Esophagus squamous epithelium (tissue), 5 donors: ENCODE measurements at regions not wholly inside any gene's neighbourhood (a gene's known extent, or its start where the extent isn't known, plus 50 kb on each side); places are given as distances from the start of the nearest gene placed in this dataset.

Source experiments
- DNase-seq: peaks from one replicate; lab custom pipeline; 2025; lab: John Stamatoyannopoulos, UW
- H3K27ac ChIP-seq, 4 donors: fragments of 200-600 bp; sonication (generic); one replicate each; pipeline ENCODE4 v1.5.1; 2016 to 2019; ENCODE audit warnings: mild to moderate bottlenecking in 1 of 4
- H3K27me3 ChIP-seq, 4 donors: fragments of 200-600 bp; sonication (generic); 1 replicate in 3 of 4; 2 replicates in 1 of 4; pipeline versions ENCODE4 v1.5.1 to v1.6.0; 2017 to 2021; ENCODE audit warnings: antibody characterized with exemption in 1 of 4
- H3K36me3 ChIP-seq, 3 donors: fragments of 200-600 bp; sonication (generic); one replicate each; pipeline ENCODE4 v1.5.1; 2016 to 2019
- H3K4me1 ChIP-seq, 3 donors: fragments of 200-600 bp; sonication (generic); one replicate each; pipeline ENCODE4 v1.5.1; 2017 to 2019
- H3K4me3 ChIP-seq, 4 donors: fragments of 200-600 bp; sonication (generic); 1 replicate in 3 of 4; 2 replicates in 1 of 4; pipeline ENCODE4 v1.5.1; 2016 to 2019; ENCODE audit warnings: mild to moderate bottlenecking in 2 of 4, moderate library complexity in 1 of 4
- H3K9me3 ChIP-seq, 3 donors: fragments of 200-600 bp; sonication (generic); one replicate each; pipeline ENCODE4 v1.5.1; 2016 to 2019
- CTCF ChIP-seq, 6 experiments: fragments of 450-650 bp in 4 of 6; fragments of 200-600 bp in 2 of 6; sonication (generic) in 2 of 6; IDR thresholded peaks; one replicate each; pipeline ENCODE4 v1.5.1; 2016 to 2019; ENCODE audit warnings: antibody characterized with exemption in 6 of 6, mild to moderate bottlenecking in 4 of 6, moderate library complexity in 4 of 6
- POLR2A ChIP-seq, 4 donors: fragments of 450-650 bp; IDR thresholded peaks; one replicate each; pipeline ENCODE4 v1.6.1; 2017; ENCODE audit warnings: antibody characterized with exemption in 4 of 4, mild to moderate bottlenecking in 4 of 4, moderate library complexity in 3 of 4
- WGBS, 2 donors: methylation state at CpG; one replicate each; pipeline ENCODE4 v1.1.5; 2018; 5-methylcytosine and 5-hydroxymethylcytosine counted together
- intact Hi-C: fragments of 100-400 bp; cut with DNase I; formaldehyde crosslinking; loops from one replicate; pipeline ENCODE4 v1.15.0; 2022
- donor health status: DM: yes; HTN: yes; CAD: no.

DNA sequence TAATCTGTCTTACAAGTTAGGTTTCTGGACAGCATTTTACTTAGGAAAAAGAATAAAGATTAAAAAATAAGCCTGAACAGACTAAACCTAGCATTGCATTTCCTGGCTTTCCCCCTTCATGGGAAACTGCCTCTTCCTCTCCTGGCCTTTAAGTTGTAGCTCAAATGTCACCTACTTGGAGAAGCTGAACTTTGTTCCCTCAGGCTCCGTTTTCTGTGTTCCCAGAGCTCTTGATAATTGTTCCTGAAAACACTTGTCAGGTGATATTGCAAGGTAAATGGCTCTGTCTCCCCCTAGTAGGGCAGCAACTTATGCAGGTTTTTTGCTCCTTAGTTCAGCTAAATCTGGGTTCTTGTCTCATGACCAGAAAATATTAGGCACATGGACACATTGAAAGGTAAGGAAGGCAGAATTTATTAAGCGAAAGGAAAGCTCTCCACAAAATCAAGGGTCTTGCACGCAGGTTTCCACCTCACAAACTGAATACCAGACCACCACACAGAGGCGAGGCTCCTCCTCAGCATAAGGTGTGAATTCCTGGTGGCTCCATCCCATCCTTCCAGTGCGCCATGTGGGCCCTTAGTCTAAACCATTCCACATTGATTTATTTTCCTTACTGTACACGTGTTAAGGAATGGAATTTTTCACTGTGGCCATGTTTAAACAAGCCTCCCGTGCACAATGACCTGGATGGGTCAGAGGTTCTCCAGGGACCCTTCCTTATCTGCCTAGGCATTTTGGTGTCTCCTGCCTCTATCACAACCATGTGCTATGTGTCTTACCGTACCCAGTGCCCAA is 229.3 kb downstream of the HNMT start:
- Histone ChIP-seq H3K27me3 (no peaks in the 10 kb centered on the region), H3K9me3 (no peaks in the 10 kb centered on the region), H3K4me3 (no peak overlapping the region), H3K27ac (no peak overlapping the region), H3K36me3 (no peaks in the 10 kb centered on the region), H3K4me1 (no peaks in the 10 kb centered on the region)
- intact Hi-C loops = no loop called here
- no peak for DNase-seq
- 65 to 68% methylated on average over 8 of the region's 8 CpGs for WGBS, 2 donors
- TF ChIP-seq CTCF (IDR thresholded peaks at IDR 0.05) (no peak), POLR2A (IDR thresholded peaks at IDR 0.05) (no peak)

GRCh38 chr2:138201286-138201685 is 237.0 kb downstream of the HNMT start:
- Histone ChIP-seq H3K4me3 (no peak overlapping the region), H3K36me3 (no peaks in the 10 kb centered on the region), H3K4me1 (no peaks in the 10 kb centered on the region), H3K9me3 (no peaks in the 10 kb centered on the region), H3K27ac (no peak overlapping the region), H3K27me3 (no peaks in the 10 kb centered on the region)
- WGBS, 2 donors = 88 to 93% methylated on average over 2 of the region's 2 CpGs
- intact Hi-C loops = no loop called here
- no peak for DNase-seq
- TF ChIP-seq CTCF (IDR thresholded peaks at IDR 0.05) = no peak
- TF ChIP-seq POLR2A (IDR thresholded peaks at IDR 0.05) = no peak

DNA sequence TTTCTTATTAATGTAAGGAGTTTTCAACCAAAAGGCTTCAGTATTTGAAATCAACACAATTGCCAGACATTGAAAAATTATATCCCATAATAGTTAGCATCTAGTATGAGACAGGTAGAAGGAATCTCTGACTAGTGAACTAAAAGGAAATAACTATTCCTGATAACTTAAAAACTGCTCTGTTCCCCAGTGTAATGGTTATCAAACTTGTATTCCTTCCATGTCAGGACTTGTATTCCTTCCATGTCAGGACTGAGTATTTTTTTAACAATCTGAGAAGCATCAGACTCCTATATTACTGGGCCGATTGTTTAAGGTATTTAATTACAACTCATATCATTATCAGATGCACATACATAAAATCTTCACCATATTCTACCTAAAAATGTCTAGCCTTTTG is 238.5 kb downstream of the HNMT start:
- intact Hi-C loops = no loop called here
- H3K36me3 ChIP-seq = no peaks in the 10 kb centered on the region
- no peaks in the 10 kb centered on the region for H3K27me3 ChIP-seq
- H3K27ac ChIP-seq = no peak overlapping the region
- DNase-seq = no peak
- H3K4me3 ChIP-seq = no peak overlapping the region
- 66 to 85% methylated on average over 1 of the region's 1 CpG for WGBS, 2 donors
- TF ChIP-seq POLR2A (IDR thresholded peaks at IDR 0.05) (no peak), CTCF (IDR thresholded peaks at IDR 0.05) (no peak)
- no peaks in the 10 kb centered on the region for H3K4me1 ChIP-seq
- H3K9me3 ChIP-seq = no peaks in the 10 kb centered on the region

DNA sequence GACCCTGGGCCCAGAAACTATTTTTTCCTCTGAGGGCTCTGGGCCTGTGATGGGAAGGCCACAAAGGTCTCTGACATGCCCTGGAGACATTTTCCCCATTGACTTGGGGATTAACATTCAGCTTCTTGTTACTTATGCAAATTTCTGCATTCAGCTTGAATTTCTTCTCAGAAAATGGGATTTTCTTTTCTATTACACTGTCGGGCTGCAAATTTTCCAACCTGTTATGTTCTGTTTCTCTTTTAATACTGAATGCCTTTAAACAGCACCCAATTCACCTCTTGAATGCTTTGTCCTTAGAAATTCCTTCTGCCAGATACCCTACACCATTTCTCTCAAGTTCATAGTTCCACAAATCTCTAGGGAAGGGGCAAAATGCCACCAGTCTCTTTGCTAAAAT is 241.0 kb downstream of the HNMT start:
- Histone ChIP-seq H3K9me3 (no peaks in the 10 kb centered on the region), H3K4me3 (no peak overlapping the region), H3K27ac (no peak overlapping the region), H3K36me3 (no peaks in the 10 kb centered on the region), H3K27me3 (no peaks in the 10 kb centered on the region), H3K4me1 (no peaks in the 10 kb centered on the region)
- WGBS, 2 donors = 76 to 85% methylated on average over 1 of the region's 1 CpG
- no peak for TF ChIP-seq CTCF (IDR thresholded peaks at IDR 0.05)
- intact Hi-C loops = no loop called here
- DNase-seq = no peak

GRCh38 chr2:138207074-138207930 is 243.0 kb downstream of the HNMT start:
- Histone ChIP-seq H3K4me3 (no peak overlapping the region), H3K27me3 (no peaks in the 10 kb centered on the region), H3K27ac (no peak overlapping the region), H3K9me3 (no peaks in the 10 kb centered on the region), H3K36me3 (no peaks in the 10 kb centered on the region), H3K4me1 (no peaks in the 10 kb centered on the region)
- 91 to 93% methylated on average over 3 of the region's 3 CpGs for WGBS, 2 donors
- intact Hi-C loops = no loop called here
- TF ChIP-seq POLR2A (IDR thresholded peaks at IDR 0.05) = no peak
- no peak for DNase-seq
